Epithelial cell of esophagus (primary cell): ENCODE measurements at regions not wholly inside any gene's neighbourhood (a gene's known extent, or its start where the extent isn't known, plus 50 kb on each side); places are given as distances from the start of the nearest gene placed in this dataset.

ENCODE experiments used
- DNase-seq: peaks from one replicate; pipeline ENCODE4 v3.0.0; 2010; ENCODE audit warnings: low read depth
- H3K4me3 ChIP-seq: 2 replicates; pipeline ENCODE4 v1.5.1; 2011; ENCODE audit warnings: mild to moderate bottlenecking, low read length, control low read depth
- TF ChIP-seq, protein P1 (sequence below): IDR thresholded peaks from 2 replicates; pipeline ENCODE4 v1.5.1; 2011; ENCODE audit warnings: low read depth, mild to moderate bottlenecking, low read length, control low read depth, inconsistent platforms; ENCODE audit not compliant: insufficient read depth; ENCODE audit errors: missing control alignments

DNA sequence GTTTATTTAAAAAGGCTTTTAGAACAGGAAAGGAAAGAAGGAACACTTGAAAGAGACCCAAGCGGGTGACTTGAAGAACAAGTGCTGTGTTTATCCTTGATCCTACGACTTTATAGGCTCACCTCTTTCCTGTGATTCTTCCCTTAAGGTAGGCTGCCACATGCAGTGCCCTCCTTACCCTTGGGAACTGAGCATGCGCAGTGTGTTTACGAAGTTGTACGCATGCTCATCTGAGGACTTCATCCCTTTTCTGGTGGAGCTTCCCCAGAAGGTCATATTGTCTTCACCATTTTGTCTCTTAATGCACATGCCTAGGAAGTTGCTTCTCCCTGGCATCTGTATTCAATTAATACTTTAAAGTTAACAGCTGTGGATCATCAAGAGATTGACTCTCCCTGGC lies 49.9 kb upstream of the VOPP1 start:
- DNase-seq = no peak
- no peak overlapping the region for H3K4me3 ChIP-seq
- TF ChIP-seq, protein P1, sequence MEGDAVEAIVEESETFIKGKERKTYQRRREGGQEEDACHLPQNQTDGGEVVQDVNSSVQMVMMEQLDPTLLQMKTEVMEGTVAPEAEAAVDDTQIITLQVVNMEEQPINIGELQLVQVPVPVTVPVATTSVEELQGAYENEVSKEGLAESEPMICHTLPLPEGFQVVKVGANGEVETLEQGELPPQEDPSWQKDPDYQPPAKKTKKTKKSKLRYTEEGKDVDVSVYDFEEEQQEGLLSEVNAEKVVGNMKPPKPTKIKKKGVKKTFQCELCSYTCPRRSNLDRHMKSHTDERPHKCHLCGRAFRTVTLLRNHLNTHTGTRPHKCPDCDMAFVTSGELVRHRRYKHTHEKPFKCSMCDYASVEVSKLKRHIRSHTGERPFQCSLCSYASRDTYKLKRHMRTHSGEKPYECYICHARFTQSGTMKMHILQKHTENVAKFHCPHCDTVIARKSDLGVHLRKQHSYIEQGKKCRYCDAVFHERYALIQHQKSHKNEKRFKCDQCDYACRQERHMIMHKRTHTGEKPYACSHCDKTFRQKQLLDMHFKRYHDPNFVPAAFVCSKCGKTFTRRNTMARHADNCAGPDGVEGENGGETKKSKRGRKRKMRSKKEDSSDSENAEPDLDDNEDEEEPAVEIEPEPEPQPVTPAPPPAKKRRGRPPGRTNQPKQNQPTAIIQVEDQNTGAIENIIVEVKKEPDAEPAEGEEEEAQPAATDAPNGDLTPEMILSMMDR = no peak
